GM19238 (cell line): ENCODE measurements at regions not wholly inside any gene's neighbourhood (a gene's known extent, or its start where the extent isn't known, plus 50 kb on each side); places are given as distances from the start of the nearest gene placed in this dataset.

ENCODE experiments used
- DNase-seq: peaks from one replicate; pipeline ENCODE4 v3.0.0; 2011; ENCODE audit warnings: low spot score; ENCODE audit not compliant: insufficient read length

- DNase-seq = no peak
Observed at GRCh38 chr3:194279701-194280360, 71.3 kb downstream of the CPN2 start.

- DNase-seq = no peak
Observed at GRCh38 chr3:194280777-194281176, 70.4 kb downstream of the CPN2 start.

GRCh38 chr3:194281306-194281705 lies 69.8 kb downstream of the CPN2 start:
- no peak for DNase-seq

- DNase-seq = no peak
Observed at GRCh38 chr3:194281766-194282165, 69.4 kb downstream of the CPN2 start.

- DNase-seq = no peak
Observed at GRCh38 chr3:194282436-194283122, 68.5 kb downstream of the CPN2 start.

- no peak for DNase-seq
Observed at GRCh38 chr3:194283221-194284006, 67.7 kb downstream of the CPN2 start.

- DNase-seq = no peak
Observed at GRCh38 chr3:194284351-194284750, 66.8 kb downstream of the CPN2 start.

GRCh38 chr3:194285024-194285849 lies 65.9 kb downstream of the CPN2 start:
- DNase-seq = no peak

- no peak for DNase-seq
Observed at GRCh38 chr3:194285850-194286197, 65.3 kb downstream of the CPN2 start.

GRCh38 chr3:194286375-194287146 lies 64.6 kb downstream of the CPN2 start:
- no peak for DNase-seq

GRCh38 chr3:194287374-194287773 lies 63.8 kb downstream of the CPN2 start:
- DNase-seq = no peak

- no peak for DNase-seq
Observed at GRCh38 chr3:194287977-194288706, 63.0 kb downstream of the CPN2 start.
